Liver (tissue), 3 donors: ENCODE measurements at regions not wholly inside any gene's neighbourhood (a gene's known extent, or its start where the extent isn't known, plus 50 kb on each side); places are given as distances from the start of the nearest gene placed in this dataset.

Source experiments
- ATF3 ChIP-seq: IDR thresholded peaks from 2 replicates; pipeline ENCODE4 v1.6.1; 2016; ENCODE audit warnings: antibody characterized with exemption
- CTCF ChIP-seq: fragments of 150-350 bp; IDR thresholded peaks from 2 replicates; pipeline ENCODE4 v1.5.1; 2017; ENCODE audit warnings: improper control_type of control experiment, low read depth, low read length; ENCODE audit not compliant: missing input control
- GABPA ChIP-seq, 2 donors: IDR thresholded peaks in 1 of 2; conservative IDR thresholded peaks in 1 of 2; 2 replicates each; pipeline ENCODE4 v1.6.1; 2016; ENCODE audit warnings: antibody characterized with exemption in 2 of 2, mild to moderate bottlenecking in 1 of 2, moderate library complexity in 1 of 2
- MAX ChIP-seq: IDR thresholded peaks from 2 replicates; pipeline ENCODE4 v1.6.1; 2016; ENCODE audit warnings: antibody characterized with exemption
- RAD21 ChIP-seq, 2 donors: IDR thresholded peaks; 2 replicates each; pipeline ENCODE4 v1.6.1; 2016; ENCODE audit warnings: antibody characterized with exemption in 2 of 2, mild to moderate bottlenecking in 2 of 2
- SP1 ChIP-seq: IDR thresholded peaks from 2 replicates; pipeline ENCODE4 v1.6.1; 2018; ENCODE audit warnings: antibody characterized with exemption, mild to moderate bottlenecking
- donor health status: healthy.
- donor health status: healthy.

- TF ChIP-seq ATF3 (no peak), CTCF (no peak), SP1 (no peak), MAX (no peak), GABPA (IDR thresholded peaks at IDR 0.05 in 1 of 2, conservative IDR thresholded peaks at IDR 0.05 in 1 of 2) (no peak), RAD21 (IDR thresholded peaks at IDR 0.05) (no peak)
These were observed 240.7 kb upstream of the IPO5 start for GRCh38 chr13:97712770-97713169.
